ENCODE measurements at regions not wholly inside any gene's neighbourhood (a gene's known extent, or its start where the extent isn't known, plus 50 kb on each side); places are given as distances from the start of the nearest gene placed in this dataset.

- no peak overlapping the region for H3K4me3 ChIP-seq (ENCODE audit: low read length)
- no peak overlapping the region for H3K27ac ChIP-seq (ENCODE audit: low read length)
- H3K27me3 ChIP-seq (ENCODE audit: control insufficient read depth, insufficient read depth, low read length) = no peaks in the 10 kb centered on the region
- H3K36me3 ChIP-seq (ENCODE audit: control insufficient read depth, insufficient read depth, low read length) = no peaks in the 10 kb centered on the region
- WGBS (ENCODE audit: insufficient coverage, low lambda C conversion rate) = no CpG with 5 or more reads among the region's 1 CpG
- no peaks in the 10 kb centered on the region for H3K9me3 ChIP-seq (ENCODE audit: control insufficient read depth, low read depth, low read length)
- DNase-seq = no peak
- peaks cover 8% of the 10 kb centered on the region for H3K4me1 ChIP-seq (ENCODE audit: control insufficient read depth, insufficient read depth, low read length)
These were observed 74.7 kb downstream of the BUD13 start for GRCh38 chr11:116698080-116698479.

GRCh38 chr11:116697639-116698038, 75.1 kb downstream of the BUD13 start:
- Histone ChIP-seq H3K4me1 (ENCODE audit: control insufficient read depth, insufficient read depth, low read length) (peaks cover 6% of the 10 kb centered on the region), H3K4me3 (ENCODE audit: low read length) (no peak overlapping the region), H3K27ac (ENCODE audit: low read length) (no peak overlapping the region), H3K27me3 (ENCODE audit: control insufficient read depth, insufficient read depth, low read length) (no peaks in the 10 kb centered on the region), H3K9me3 (ENCODE audit: control insufficient read depth, low read depth, low read length) (no peaks in the 10 kb centered on the region), H3K36me3 (ENCODE audit: control insufficient read depth, insufficient read depth, low read length) (no peaks in the 10 kb centered on the region)
- 60% methylated on average over 1 of the region's 7 CpGs for WGBS (ENCODE audit: insufficient coverage, low lambda C conversion rate)
- no peak for DNase-seq

GRCh38 chr11:116697011-116697410, 75.8 kb downstream of the BUD13 start:
- no peaks in the 10 kb centered on the region for H3K27me3 ChIP-seq (ENCODE audit: control insufficient read depth, insufficient read depth, low read length)
- no peaks in the 10 kb centered on the region for H3K36me3 ChIP-seq (ENCODE audit: control insufficient read depth, insufficient read depth, low read length)
- no peaks in the 10 kb centered on the region for H3K9me3 ChIP-seq (ENCODE audit: control insufficient read depth, low read depth, low read length)
- no peak overlapping the region for H3K4me3 ChIP-seq (ENCODE audit: low read length)
- peaks cover 4% of the 10 kb centered on the region for H3K4me1 ChIP-seq (ENCODE audit: control insufficient read depth, insufficient read depth, low read length)
- H3K27ac ChIP-seq (ENCODE audit: low read length) = no peak overlapping the region
- no CpG with 5 or more reads among the region's 4 CpGs for WGBS (ENCODE audit: insufficient coverage, low lambda C conversion rate)
- DNase-seq = peak in 1 of 2 donors; percentile 30

- Histone ChIP-seq H3K4me3 (ENCODE audit: low read length) (no peak overlapping the region), H3K27ac (ENCODE audit: low read length) (no peak overlapping the region), H3K9me3 (ENCODE audit: control insufficient read depth, low read depth, low read length) (no peaks in the 10 kb centered on the region), H3K36me3 (ENCODE audit: control insufficient read depth, insufficient read depth, low read length) (no peaks in the 10 kb centered on the region), H3K27me3 (ENCODE audit: control insufficient read depth, insufficient read depth, low read length) (no peaks in the 10 kb centered on the region), H3K4me1 (ENCODE audit: control insufficient read depth, insufficient read depth, low read length) (peaks cover 4% of the 10 kb centered on the region)
- DNase-seq = no peak
- WGBS (ENCODE audit: insufficient coverage, low lambda C conversion rate) = no CpG with 5 or more reads among the region's 11 CpGs
These were observed 76.3 kb downstream of the BUD13 start for GRCh38 chr11:116696381-116696941.

- Histone ChIP-seq H3K27me3 (ENCODE audit: control insufficient read depth, insufficient read depth, low read length) (no peaks in the 10 kb centered on the region), H3K4me3 (ENCODE audit: low read length) (no peak overlapping the region), H3K36me3 (ENCODE audit: control insufficient read depth, insufficient read depth, low read length) (no peaks in the 10 kb centered on the region), H3K4me1 (ENCODE audit: control insufficient read depth, insufficient read depth, low read length) (peaks cover 4% of the 10 kb centered on the region), H3K27ac (ENCODE audit: low read length) (no peak overlapping the region), H3K9me3 (ENCODE audit: control insufficient read depth, low read depth, low read length) (no peaks in the 10 kb centered on the region)
- no peak for DNase-seq
These were observed 77.0 kb downstream of the BUD13 start for GRCh38 chr11:116695657-116696254.

- no peaks in the 10 kb centered on the region for H3K36me3 ChIP-seq (ENCODE audit: control insufficient read depth, insufficient read depth, low read length)
- peaks cover 4% of the 10 kb centered on the region for H3K4me1 ChIP-seq (ENCODE audit: control insufficient read depth, insufficient read depth, low read length)
- no peak overlapping the region for H3K27ac ChIP-seq (ENCODE audit: low read length)
- 100% methylated on average over 1 of the region's 14 CpGs for WGBS (ENCODE audit: insufficient coverage, low lambda C conversion rate)
- no peak for DNase-seq
- H3K9me3 ChIP-seq (ENCODE audit: control insufficient read depth, low read depth, low read length) = no peaks in the 10 kb centered on the region
- no peak overlapping the region for H3K4me3 ChIP-seq (ENCODE audit: low read length)
- H3K27me3 ChIP-seq (ENCODE audit: control insufficient read depth, insufficient read depth, low read length) = no peaks in the 10 kb centered on the region
These were observed 77.8 kb downstream of the BUD13 start for GRCh38 chr11:116694815-116695590.

GRCh38 chr11:116694349-116694725, 78.5 kb downstream of the BUD13 start:
- no peak overlapping the region for H3K27ac ChIP-seq (ENCODE audit: low read length)
- WGBS (ENCODE audit: insufficient coverage, low lambda C conversion rate) = no CpG with 5 or more reads among the region's 3 CpGs
- no peak overlapping the region for H3K4me3 ChIP-seq (ENCODE audit: low read length)
- H3K9me3 ChIP-seq (ENCODE audit: control insufficient read depth, low read depth, low read length) = no peaks in the 10 kb centered on the region
- peaks cover 4% of the 10 kb centered on the region for H3K4me1 ChIP-seq (ENCODE audit: control insufficient read depth, insufficient read depth, low read length)
- H3K27me3 ChIP-seq (ENCODE audit: control insufficient read depth, insufficient read depth, low read length) = no peaks in the 10 kb centered on the region
- DNase-seq = no peak
- no peaks in the 10 kb centered on the region for H3K36me3 ChIP-seq (ENCODE audit: control insufficient read depth, insufficient read depth, low read length)

- no CpG with 5 or more reads among the region's 16 CpGs for WGBS (ENCODE audit: insufficient coverage, low lambda C conversion rate)
- peak in 1 of 2 donors; percentile 53 for DNase-seq
These were observed 79.0 kb downstream of the BUD13 start for GRCh38 chr11:116693593-116694348.

GRCh38 chr11:116693102-116693570, 79.7 kb downstream of the BUD13 start:
- Histone ChIP-seq H3K27ac (ENCODE audit: low read length) (no peak overlapping the region), H3K4me1 (ENCODE audit: control insufficient read depth, insufficient read depth, low read length) (peaks cover 4% of the 10 kb centered on the region), H3K27me3 (ENCODE audit: control insufficient read depth, insufficient read depth, low read length) (no peaks in the 10 kb centered on the region), H3K9me3 (ENCODE audit: control insufficient read depth, low read depth, low read length) (no peaks in the 10 kb centered on the region), H3K4me3 (ENCODE audit: low read length) (no peak overlapping the region), H3K36me3 (ENCODE audit: control insufficient read depth, insufficient read depth, low read length) (no peaks in the 10 kb centered on the region)
- no CpG with 5 or more reads among the region's 1 CpG for WGBS (ENCODE audit: insufficient coverage, low lambda C conversion rate)
- no peak for DNase-seq

More at GRCh38 chr11:116693593-116694348, 79.0 kb downstream of the BUD13 start:
- Histone ChIP-seq H3K4me1 (ENCODE audit: control insufficient read depth, insufficient read depth, low read length) (peaks cover 4% of the 10 kb centered on the region), H3K27ac (ENCODE audit: low read length) (no peak overlapping the region), H3K4me3 (ENCODE audit: low read length) (no peak overlapping the region), H3K27me3 (ENCODE audit: control insufficient read depth, insufficient read depth, low read length) (no peaks in the 10 kb centered on the region), H3K36me3 (ENCODE audit: control insufficient read depth, insufficient read depth, low read length) (no peaks in the 10 kb centered on the region), H3K9me3 (ENCODE audit: control insufficient read depth, low read depth, low read length) (no peaks in the 10 kb centered on the region)

GRCh38 chr11:116692318-116693101, 80.3 kb downstream of the BUD13 start:
- WGBS (ENCODE audit: insufficient coverage, low lambda C conversion rate) = no CpG with 5 or more reads among the region's 16 CpGs
- no peak overlapping the region for H3K27ac ChIP-seq (ENCODE audit: low read length)
- peaks cover 4% of the 10 kb centered on the region for H3K4me1 ChIP-seq (ENCODE audit: control insufficient read depth, insufficient read depth, low read length)
- no peak overlapping the region for H3K4me3 ChIP-seq (ENCODE audit: low read length)
- DNase-seq = no peak
- no peaks in the 10 kb centered on the region for H3K36me3 ChIP-seq (ENCODE audit: control insufficient read depth, insufficient read depth, low read length)
- no peaks in the 10 kb centered on the region for H3K27me3 ChIP-seq (ENCODE audit: control insufficient read depth, insufficient read depth, low read length)
- no peaks in the 10 kb centered on the region for H3K9me3 ChIP-seq (ENCODE audit: control insufficient read depth, low read depth, low read length)

Data from large intestine (tissue), 3 donors.